T-cell (primary cell): ENCODE measurements at regions not wholly inside any gene's neighbourhood (a gene's known extent, or its start where the extent isn't known, plus 50 kb on each side); places are given as distances from the start of the nearest gene placed in this dataset.

Source experiments
- ATAC-seq, 4 experiments: fragments of 200-7000 bp in 3 of 4; fragments of 150-1000 bp in 1 of 4; cut with Tn5 transposase; replicated peaks in 1 of 4; 1 replicate in 3 of 4; 2 replicates in 1 of 4; pipeline ENCODE4 v1.10.0; 2021; ENCODE audit warnings: moderate library complexity in 3 of 4, mild to moderate bottlenecking in 2 of 4, moderate number of reproducible peaks in 1 of 4
- CTCF ChIA-PET, 2 donors: fragments of 300-600 bp; sonication (Branson Sonifier 250); formaldehyde crosslinking; loops; one replicate each; lab custom pipeline; 2022; ENCODE audit warnings: antibody characterized with exemption in 2 of 2; lab: Charles Lee
- POLR2A ChIA-PET, 2 donors: fragments of 300-600 bp; sonication (Branson Sonifier 250); formaldehyde crosslinking; loops; one replicate each; lab custom pipeline; 2022; ENCODE audit warnings: antibody characterized with exemption in 2 of 2; lab: Charles Lee
- DNase-seq, 35 experiments: peaks; one replicate each; pipeline versions ENCODE4 v3.0.0 to v3.0.0-alpha.2; 2013 to 2023
- H3K27ac ChIP-seq: one replicate; pipeline ENCODE4 v1.5.1; 2013; ENCODE audit warnings: low read length
- H3K27me3 ChIP-seq, 2 experiments: replicated peaks in 1 of 2; 1 replicate in 1 of 2; 2 replicates in 1 of 2; pipeline versions ENCODE4 v1.6.1 to v1.7.0; 2013; ENCODE audit warnings: low read length in 1 of 2, mixed read lengths in 1 of 2; ENCODE audit not compliant: control insufficient read depth in 2 of 2, insufficient read depth in 2 of 2; ENCODE audit errors: extremely low read depth in 1 of 2
- H3K36me3 ChIP-seq, 2 donors: 1 replicate in 1 of 2; 2 replicates in 1 of 2; pipeline versions ENCODE4 v1.6.1 to v1.7.0; 2013; ENCODE audit warnings: low read length in 1 of 2; ENCODE audit not compliant: control insufficient read depth in 2 of 2, insufficient read depth in 1 of 2; ENCODE audit errors: extremely low read depth in 1 of 2
- H3K4me1 ChIP-seq, 2 experiments: 1 replicate in 1 of 2; 2 replicates in 1 of 2; pipeline versions ENCODE4 v1.6.1 to v1.7.0; 2013; ENCODE audit warnings: low read length in 2 of 2, mixed read lengths in 1 of 2; ENCODE audit not compliant: insufficient read depth in 2 of 2, control insufficient read depth in 1 of 2; ENCODE audit errors: extremely low read depth in 1 of 2
- H3K4me3 ChIP-seq, 2 donors: 1 replicate in 1 of 2; 2 replicates in 1 of 2; pipeline versions ENCODE4 v1.5.1 to v1.7.0; 2013; ENCODE audit warnings: mild to moderate bottlenecking in 2 of 2, low read length in 1 of 2, moderate library complexity in 1 of 2; ENCODE audit not compliant: control insufficient read depth in 1 of 2; ENCODE audit errors: extremely low read depth in 1 of 2
- H3K9me3 ChIP-seq: 2 replicates; pipeline ENCODE4 v1.7.0; 2013
- H3K27ac Mint-ChIP-seq, 2 donors: one replicate each; pipeline ENCODE4 v1.8.0; 2020 to 2021; ENCODE audit warnings: mild to moderate bottlenecking in 2 of 2, mixed read lengths in 2 of 2
- H3K27me3 Mint-ChIP-seq, 2 donors: one replicate each; pipeline ENCODE4 v1.8.0; 2021 to 2022; ENCODE audit warnings: mixed read lengths in 2 of 2
- H3K36me3 Mint-ChIP-seq: one replicate; pipeline ENCODE4 v1.8.0; 2021; ENCODE audit warnings: mixed read lengths
- H3K4me1 Mint-ChIP-seq, 3 donors: one replicate each; pipeline ENCODE4 v1.8.0; 2020 to 2022; ENCODE audit warnings: mixed read lengths in 3 of 3, mild to moderate bottlenecking in 1 of 3
- H3K4me3 Mint-ChIP-seq, 3 donors: one replicate each; pipeline ENCODE4 v1.8.0; 2020 to 2022; ENCODE audit warnings: mild to moderate bottlenecking in 3 of 3, mixed read lengths in 3 of 3, moderate library complexity in 3 of 3
- H3K9me3 Mint-ChIP-seq, 3 donors: one replicate each; pipeline ENCODE4 v1.8.0; 2020 to 2022; ENCODE audit warnings: mixed read lengths in 3 of 3
- WGBS: methylation state at CpG from one replicate; pipeline ENCODE4 v1.1.5; 2013; ENCODE audit warnings: missing lambda C conversion rate; ENCODE audit not compliant: insufficient coverage; 5-methylcytosine and 5-hydroxymethylcytosine counted together

- no peak overlapping the region for H3K4me3 ChIP-seq
Observed at GRCh38 chr20:6678101-6678500, 89.4 kb upstream of the BMP2 start.

GRCh38 chr20:6674831-6675230 is 92.7 kb upstream of the BMP2 start:
- no peak for ATAC-seq
- H3K27me3 ChIP-seq, result no peaks in the 10 kb centered on the region

More at GRCh38 chr20:6678101-6678500, 89.4 kb upstream of the BMP2 start:
- Mint-ChIP-seq H3K27ac (no peak overlapping the region), H3K4me1 (no peaks in the 10 kb centered on the region), H3K36me3 (no peaks in the 10 kb centered on the region), H3K4me3 (no peak overlapping the region), H3K9me3 (peaks cover 3 to 10% (median 5%) of the 10 kb centered on the region in 3 donors), H3K27me3 (no peaks in the 10 kb centered on the region)
- H3K27ac ChIP-seq, result no peak overlapping the region
- ChIA-PET CTCF (no interaction called here), POLR2A (no interaction called here)
- no peaks in the 10 kb centered on the region for H3K4me1 ChIP-seq
- ATAC-seq, result no peak
- no peaks in the 10 kb centered on the region for H3K9me3 ChIP-seq
- peaks cover 0 to 2% of the 10 kb centered on the region in 2 experiments for H3K27me3 ChIP-seq
- no peak for DNase-seq
- no CpG with 5 or more reads among the region's 1 CpG for WGBS
- no peaks in the 10 kb centered on the region for H3K36me3 ChIP-seq

GRCh38 chr20:6673071-6673470 is 94.4 kb upstream of the BMP2 start:
- no peak overlapping the region for H3K4me3 Mint-ChIP-seq
- H3K4me1 Mint-ChIP-seq, result no peaks in the 10 kb centered on the region
- Histone ChIP-seq H3K36me3 (no peaks in the 10 kb centered on the region), H3K27ac (no peak overlapping the region), H3K27me3 (no peaks in the 10 kb centered on the region), H3K4me3 (no peak overlapping the region), H3K4me1 (no peaks in the 10 kb centered on the region), H3K9me3 (no peaks in the 10 kb centered on the region)
- CTCF ChIA-PET, result no interaction called here
- 73% methylated on average over 2 of the region's 3 CpGs for WGBS
- peaks cover 4 to 13% (median 11%) of the 10 kb centered on the region in 3 donors for H3K9me3 Mint-ChIP-seq
- H3K36me3 Mint-ChIP-seq, result no peaks in the 10 kb centered on the region
- POLR2A ChIA-PET, result no interaction called here
- DNase-seq (no peak), ATAC-seq (no peak)
- no peak overlapping the region for H3K27ac Mint-ChIP-seq
- H3K27me3 Mint-ChIP-seq, result no peaks in the 10 kb centered on the region

More at GRCh38 chr20:6674831-6675230, 92.7 kb upstream of the BMP2 start:
- POLR2A ChIA-PET, result no interaction called here
- Mint-ChIP-seq H3K27ac (no peak overlapping the region), H3K27me3 (no peaks in the 10 kb centered on the region), H3K4me3 (no peak overlapping the region), H3K36me3 (no peaks in the 10 kb centered on the region), H3K9me3 (peaks cover 9 to 14% (median 10%) of the 10 kb centered on the region in 3 donors), H3K4me1 (no peaks in the 10 kb centered on the region)
- no CpG with 5 or more reads among the region's 1 CpG for WGBS
- Histone ChIP-seq H3K36me3 (no peaks in the 10 kb centered on the region), H3K4me3 (no peak overlapping the region), H3K4me1 (no peaks in the 10 kb centered on the region), H3K27ac (no peak overlapping the region), H3K9me3 (no peaks in the 10 kb centered on the region)
- DNase-seq, result no peak
- CTCF ChIA-PET, result no interaction called here

GRCh38 chr20:6671829-6672228 is 95.7 kb upstream of the BMP2 start:
- Histone ChIP-seq H3K9me3 (no peaks in the 10 kb centered on the region), H3K4me3 (no peak overlapping the region), H3K27me3 (peaks cover 0 to 3% of the 10 kb centered on the region in 2 experiments), H3K36me3 (no peaks in the 10 kb centered on the region), H3K4me1 (no peaks in the 10 kb centered on the region), H3K27ac (no peak overlapping the region)
- no peak overlapping the region for H3K27ac Mint-ChIP-seq
- ChIA-PET CTCF (no interaction called here), POLR2A (interaction anchor here in 1 of 2 donors (0.5 kb wide), 1 partner anchor 36 kb away, joined by 5 read pairs; no protein-coding TSS in a partner anchor)
- DNase-seq (no peak), ATAC-seq (no peak)
- no peaks in the 10 kb centered on the region for H3K36me3 Mint-ChIP-seq
- peaks cover 6 to 16% (median 11%) of the 10 kb centered on the region in 3 donors for H3K9me3 Mint-ChIP-seq
- H3K27me3 Mint-ChIP-seq, result no peaks in the 10 kb centered on the region
- H3K4me1 Mint-ChIP-seq, result no peaks in the 10 kb centered on the region
- H3K4me3 Mint-ChIP-seq, result no peak overlapping the region
- WGBS, result 63% methylated on average over 1 of the region's 3 CpGs

- Mint-ChIP-seq H3K9me3 (peaks cover 11 to 24% (median 11%) of the 10 kb centered on the region in 3 donors), H3K27ac (no peak overlapping the region), H3K4me1 (no peaks in the 10 kb centered on the region), H3K36me3 (no peaks in the 10 kb centered on the region), H3K27me3 (no peaks in the 10 kb centered on the region), H3K4me3 (no peak overlapping the region)
- ATAC-seq, result no peak
- POLR2A ChIA-PET, result no interaction called here
- Histone ChIP-seq H3K9me3 (no peaks in the 10 kb centered on the region), H3K4me1 (no peaks in the 10 kb centered on the region), H3K27me3 (peaks cover 0 to 3% of the 10 kb centered on the region in 2 experiments), H3K27ac (no peak overlapping the region), H3K4me3 (no peak overlapping the region), H3K36me3 (no peaks in the 10 kb centered on the region)
- CTCF ChIA-PET, result no interaction called here
- no peak for DNase-seq
Observed at GRCh38 chr20:6668546-6668945, 98.9 kb upstream of the BMP2 start.

- ATAC-seq, result no peak
- CTCF ChIA-PET, result no interaction called here
- Histone ChIP-seq H3K9me3 (no peaks in the 10 kb centered on the region), H3K36me3 (no peaks in the 10 kb centered on the region), H3K4me1 (no peaks in the 10 kb centered on the region), H3K4me3 (no peak overlapping the region), H3K27ac (no peak overlapping the region), H3K27me3 (peaks cover 0 to 3% of the 10 kb centered on the region in 2 experiments)
- Mint-ChIP-seq H3K27ac (no peak overlapping the region), H3K36me3 (no peaks in the 10 kb centered on the region), H3K4me1 (no peaks in the 10 kb centered on the region), H3K4me3 (no peak overlapping the region), H3K27me3 (no peaks in the 10 kb centered on the region), H3K9me3 (peaks cover under 1 to 19% (median 6%) of the 10 kb centered on the region in 3 donors)
- WGBS, result 57% methylated on average over 1 of the region's 5 CpGs
- DNase-seq, result no peak
- POLR2A ChIA-PET, result no interaction called here
Observed at GRCh38 chr20:6665621-6666355, 101.7 kb upstream of the BMP2 start.
